ENCODE measurements at regions not wholly inside any gene's neighbourhood (a gene's known extent, or its start where the extent isn't known, plus 50 kb on each side); places are given as distances from the start of the nearest gene placed in this dataset.

GRCh38 chr5:15214010-15214409, 286.0 kb upstream of the FBXL7 start:
- TF ChIP-seq CTCF (conservative IDR thresholded peaks at IDR 0.05; ENCODE audit: low read depth, low read length) (no peak), EZH2phosphoT487 (IDR thresholded peaks at IDR 0.05; ENCODE audit: borderline replicate concordance, low read length) (no peak)

Measured in PC-3 (cell line).